Thyroid gland (tissue), 4 donors: ENCODE measurements at regions not wholly inside any gene's neighbourhood (a gene's known extent, or its start where the extent isn't known, plus 50 kb on each side); places are given as distances from the start of the nearest gene placed in this dataset.

Source experiments
- DNase-seq, 2 donors: peaks; one replicate each; pipeline ENCODE4 v3.0.0-alpha.2; 2019
- H3K27ac ChIP-seq, 3 donors: fragments of 200-600 bp; sonication (generic); 1 replicate in 2 of 3; 2 replicates in 1 of 3; pipeline ENCODE4 v1.5.1; 2016 to 2019; ENCODE audit warnings: mild to moderate bottlenecking in 1 of 3, moderate library complexity in 1 of 3
- H3K27me3 ChIP-seq: fragments of 200-600 bp; sonication (generic); one replicate; pipeline ENCODE4 v1.5.1; 2019
- H3K36me3 ChIP-seq, 2 donors: fragments of 200-600 bp; sonication (generic); one replicate each; pipeline ENCODE4 v1.5.1; 2016 to 2019
- H3K4me1 ChIP-seq, 2 donors: fragments of 200-600 bp; sonication (generic); one replicate each; pipeline ENCODE4 v1.5.1; 2017 to 2019
- H3K4me3 ChIP-seq, 3 donors: fragments of 200-600 bp; sonication (generic); replicated peaks in 1 of 3; 1 replicate in 2 of 3; 2 replicates in 1 of 3; pipeline ENCODE4 v1.5.1; 2016; ENCODE audit warnings: mild to moderate bottlenecking in 1 of 3
- H3K9me3 ChIP-seq: fragments of 200-600 bp; sonication (generic); one replicate; pipeline ENCODE4 v1.5.1; 2017
- POLR2A ChIP-seq, 2 donors: fragments of 450-650 bp; IDR thresholded peaks; one replicate each; pipeline ENCODE4 v1.6.1; 2017; ENCODE audit warnings: antibody characterized with exemption in 2 of 2, mild to moderate bottlenecking in 2 of 2, moderate library complexity in 1 of 2
- WGBS, 2 donors: methylation state at CpG; one replicate each; pipeline ENCODE4 v1.1.5; 2017; 5-methylcytosine and 5-hydroxymethylcytosine counted together
- intact Hi-C: fragments of 100-400 bp; cut with DNase I; formaldehyde crosslinking; loops from one replicate; pipeline ENCODE4 v1.15.1; 2023
- TF ChIP-seq, protein P1 (sequence below), 6 experiments: fragments of 200-600 bp in 3 of 6; fragments of 450-650 bp in 3 of 6; sonication (generic) in 3 of 6; IDR thresholded peaks; one replicate each; pipeline ENCODE4 v1.5.1; 2016 to 2019; ENCODE audit warnings: antibody characterized with exemption in 6 of 6, mild to moderate bottlenecking in 2 of 6, inconsistent platforms in 1 of 6, moderate library complexity in 1 of 6

DNA sequence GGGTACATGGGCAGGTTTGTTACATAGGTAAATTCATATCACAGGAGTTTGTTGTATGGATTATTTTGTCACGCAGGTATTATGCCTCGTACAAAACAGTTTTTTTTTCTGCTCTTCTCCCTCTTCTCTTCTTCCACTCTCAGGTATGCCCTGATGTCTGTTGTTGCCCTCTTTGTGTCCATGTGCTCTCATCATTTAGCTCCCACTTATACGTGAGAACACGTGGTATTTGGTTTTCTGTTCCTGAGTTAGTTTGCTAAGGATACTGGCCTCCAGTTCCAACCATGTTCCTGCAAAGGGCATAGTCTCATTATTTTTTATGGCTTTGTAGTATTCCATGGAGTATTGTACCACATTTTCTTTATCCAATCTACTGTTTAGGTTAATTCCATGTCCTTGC lies 65.7 kb downstream of the UNC5CL start:
- TF ChIP-seq, protein P1, sequence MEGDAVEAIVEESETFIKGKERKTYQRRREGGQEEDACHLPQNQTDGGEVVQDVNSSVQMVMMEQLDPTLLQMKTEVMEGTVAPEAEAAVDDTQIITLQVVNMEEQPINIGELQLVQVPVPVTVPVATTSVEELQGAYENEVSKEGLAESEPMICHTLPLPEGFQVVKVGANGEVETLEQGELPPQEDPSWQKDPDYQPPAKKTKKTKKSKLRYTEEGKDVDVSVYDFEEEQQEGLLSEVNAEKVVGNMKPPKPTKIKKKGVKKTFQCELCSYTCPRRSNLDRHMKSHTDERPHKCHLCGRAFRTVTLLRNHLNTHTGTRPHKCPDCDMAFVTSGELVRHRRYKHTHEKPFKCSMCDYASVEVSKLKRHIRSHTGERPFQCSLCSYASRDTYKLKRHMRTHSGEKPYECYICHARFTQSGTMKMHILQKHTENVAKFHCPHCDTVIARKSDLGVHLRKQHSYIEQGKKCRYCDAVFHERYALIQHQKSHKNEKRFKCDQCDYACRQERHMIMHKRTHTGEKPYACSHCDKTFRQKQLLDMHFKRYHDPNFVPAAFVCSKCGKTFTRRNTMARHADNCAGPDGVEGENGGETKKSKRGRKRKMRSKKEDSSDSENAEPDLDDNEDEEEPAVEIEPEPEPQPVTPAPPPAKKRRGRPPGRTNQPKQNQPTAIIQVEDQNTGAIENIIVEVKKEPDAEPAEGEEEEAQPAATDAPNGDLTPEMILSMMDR (IDR thresholded peaks at IDR 0.05) = no peak
- TF ChIP-seq POLR2A (IDR thresholded peaks at IDR 0.05) = no peak
- no peaks in the 10 kb centered on the region for H3K4me1 ChIP-seq
- H3K4me3 ChIP-seq = no peak overlapping the region
- H3K36me3 ChIP-seq = no peaks in the 10 kb centered on the region
- 90 to 92% methylated on average over 4 of the region's 4 CpGs for WGBS, 2 donors
- H3K27me3 ChIP-seq = no peaks in the 10 kb centered on the region
- H3K27ac ChIP-seq = no peak overlapping the region
- intact Hi-C loops = no loop called here
- H3K9me3 ChIP-seq = no peaks in the 10 kb centered on the region
- no peak for DNase-seq

DNA sequence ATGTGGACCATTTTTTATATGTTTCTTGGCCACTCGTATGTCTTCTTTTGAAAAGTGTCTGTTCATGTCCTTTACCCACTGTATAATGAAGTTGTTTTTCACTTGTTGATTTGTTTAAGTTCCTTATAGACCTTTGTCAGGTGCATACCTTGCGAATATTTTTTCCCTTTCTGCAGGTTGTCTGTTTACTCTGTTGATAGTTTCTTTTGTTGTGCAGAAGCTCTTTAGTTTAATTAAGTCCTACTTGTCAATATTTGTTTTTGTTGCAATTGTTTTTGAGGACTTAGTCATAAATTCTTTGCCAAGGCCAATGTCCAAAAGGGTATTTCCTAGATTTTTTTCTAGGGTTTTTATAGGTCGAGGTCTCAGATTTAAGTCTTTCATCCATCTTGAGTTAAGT lies 66.2 kb downstream of the UNC5CL start:
- WGBS, 2 donors = 85 to 90% methylated on average over 3 of the region's 3 CpGs
- no peaks in the 10 kb centered on the region for H3K36me3 ChIP-seq
- H3K4me3 ChIP-seq = no peak overlapping the region
- H3K27me3 ChIP-seq = no peaks in the 10 kb centered on the region
- TF ChIP-seq, protein P1 (IDR thresholded peaks at IDR 0.05) = no peak
- TF ChIP-seq POLR2A (IDR thresholded peaks at IDR 0.05) = no peak
- DNase-seq = no peak
- intact Hi-C loops = no loop called here
- no peak overlapping the region for H3K27ac ChIP-seq
- no peaks in the 10 kb centered on the region for H3K9me3 ChIP-seq
- H3K4me1 ChIP-seq = no peaks in the 10 kb centered on the region

DNA sequence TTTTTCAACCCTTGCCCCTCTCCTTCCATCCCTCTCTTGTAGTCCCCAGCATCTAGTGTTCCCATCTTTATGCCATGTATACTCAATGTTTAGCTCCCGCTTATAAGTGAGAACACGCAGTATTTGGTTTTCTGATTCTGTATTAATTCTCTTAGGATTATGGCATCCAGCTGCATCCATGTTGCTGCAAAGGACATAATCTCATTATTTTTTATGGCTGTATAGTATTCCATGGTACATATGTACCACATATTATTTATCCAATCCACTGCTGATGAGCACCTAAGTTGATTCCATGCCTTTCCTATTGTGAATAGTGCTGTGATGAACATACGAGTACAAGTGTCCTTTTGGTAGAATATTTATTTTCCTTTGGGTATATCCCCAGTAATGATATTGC lies 66.8 kb downstream of the UNC5CL start:
- H3K4me3 ChIP-seq = no peak overlapping the region
- no peaks in the 10 kb centered on the region for H3K36me3 ChIP-seq
- intact Hi-C loops = no loop called here
- no peak for DNase-seq
- TF ChIP-seq POLR2A (IDR thresholded peaks at IDR 0.05) = no peak
- TF ChIP-seq, protein P1 (IDR thresholded peaks at IDR 0.05) = no peak
- H3K9me3 ChIP-seq = no peaks in the 10 kb centered on the region
- 99% methylated on average over 3 of the region's 3 CpGs for WGBS, 2 donors
- H3K27me3 ChIP-seq = no peaks in the 10 kb centered on the region
- no peaks in the 10 kb centered on the region for H3K4me1 ChIP-seq
- H3K27ac ChIP-seq = no peak overlapping the region

- Histone ChIP-seq H3K4me1 (no peaks in the 10 kb centered on the region), H3K9me3 (no peaks in the 10 kb centered on the region), H3K36me3 (no peaks in the 10 kb centered on the region), H3K27me3 (no peaks in the 10 kb centered on the region), H3K4me3 (no peak overlapping the region), H3K27ac (no peak overlapping the region)
- no peak for DNase-seq
- intact Hi-C loops = no loop called here
- TF ChIP-seq POLR2A (IDR thresholded peaks at IDR 0.05) = no peak
- TF ChIP-seq, protein P1 (IDR thresholded peaks at IDR 0.05) = no peak
Observed at GRCh38 chr6:40968620-40969164, 70.3 kb downstream of the UNC5CL start.

DNA sequence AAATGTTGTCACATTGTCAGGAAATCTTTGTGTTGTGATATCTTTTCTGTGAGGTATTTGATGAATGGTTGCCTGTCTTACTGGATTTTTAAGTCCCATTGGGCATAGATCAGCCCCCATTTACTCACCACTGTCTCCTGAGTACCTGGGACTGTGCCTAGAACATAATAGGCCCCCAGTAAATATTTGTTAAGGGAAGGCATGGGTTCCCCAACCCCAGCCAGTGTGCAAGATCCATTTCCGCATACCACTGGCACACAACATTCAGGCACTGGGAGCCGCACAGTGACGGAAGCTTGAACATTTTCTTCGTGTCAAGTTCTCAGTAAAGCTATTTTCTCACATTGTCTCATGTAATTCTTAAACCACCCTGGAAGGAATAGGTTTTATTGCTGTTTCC lies 72.2 kb downstream of the UNC5CL start:
- Histone ChIP-seq H3K36me3 (no peaks in the 10 kb centered on the region), H3K27ac (no peak overlapping the region), H3K9me3 (no peaks in the 10 kb centered on the region), H3K4me3 (no peak overlapping the region), H3K27me3 (no peaks in the 10 kb centered on the region), H3K4me1 (peaks cover 0 to 7% of the 10 kb centered on the region in 2 donors)
- intact Hi-C loops = no loop called here
- WGBS, 2 donors = 96% methylated on average over 4 of the region's 4 CpGs
- no peak for TF ChIP-seq POLR2A (IDR thresholded peaks at IDR 0.05)
- TF ChIP-seq, protein P1 (IDR thresholded peaks at IDR 0.05) = no peak
- DNase-seq = no peak
